OCI-LY3 (cell line): ENCODE measurements at regions not wholly inside any gene's neighbourhood (a gene's known extent, or its start where the extent isn't known, plus 50 kb on each side); places are given as distances from the start of the nearest gene placed in this dataset.

Experiments
- H2AFZ ChIP-seq: fragments of 200-600, 300-600 bp; shearing (Covaris generic); 2 replicates; pipeline ENCODE4 v1.6.0; 2014; ENCODE audit warnings: antibody characterized with exemption, low read depth, low read length
- H3K27ac ChIP-seq: fragments of 200-600, 300-600 bp; sonication (generic); 2 replicates; pipeline ENCODE4 v1.5.1; 2014; ENCODE audit warnings: mild to moderate bottlenecking, low read length, moderate library complexity, mixed read lengths
- H3K27me3 ChIP-seq: fragments of 200-600, 300-600 bp; sonication (generic); 2 replicates; pipeline ENCODE4 v1.6.1; 2014; ENCODE audit warnings: low read depth, low read length, mixed read lengths
- H3K36me3 ChIP-seq: fragments of 200-600, 300-600 bp; sonication (generic); replicated peaks from 2 replicates; pipeline ENCODE3; 2014; ENCODE audit warnings: low read depth, low read length, mixed read lengths
- H3K4me1 ChIP-seq: fragments of 300-600, 200-600 bp; sonication (generic); 2 replicates; pipeline ENCODE4 v1.6.1; 2014; ENCODE audit warnings: low read length, mixed read lengths
- H3K4me2 ChIP-seq: fragments of 200-600, 300-600 bp; sonication (generic); 2 replicates; pipeline ENCODE4 v1.6.1; 2014; ENCODE audit warnings: low read length, mixed read lengths
- H3K4me3 ChIP-seq: fragments of 300-600, 200-600 bp; sonication (generic); 2 replicates; pipeline ENCODE4 v1.5.1; 2014; ENCODE audit warnings: antibody characterized with exemption, mild to moderate bottlenecking, low read length, moderate library complexity
- H3K79me2 ChIP-seq: fragments of 300-600, 200-600 bp; shearing (Covaris generic); 2 replicates; pipeline ENCODE4 v1.6.1; 2014; ENCODE audit warnings: mild to moderate bottlenecking, low read length, mixed read lengths
- H3K9ac ChIP-seq: fragments of 300-600, 200-600 bp; shearing (Covaris generic); 2 replicates; pipeline ENCODE4 v1.6.0; 2014; ENCODE audit warnings: mild to moderate bottlenecking, low read length, moderate library complexity
- H3K9me3 ChIP-seq: fragments of 200-600, 300-600 bp; shearing (Covaris generic); 2 replicates; pipeline ENCODE4 v1.6.1; 2014; ENCODE audit warnings: low read length, mixed read lengths; ENCODE audit not compliant: insufficient read depth
- H4K20me1 ChIP-seq: fragments of 200-600, 300-600 bp; sonication (generic); 2 replicates; pipeline ENCODE4 v1.6.1; 2016; ENCODE audit warnings: low read length, mixed read lengths; ENCODE audit not compliant: insufficient read depth
- EZH2phosphoT487 ChIP-seq: fragments of 200-600 bp; shearing (Covaris generic); IDR thresholded peaks from 2 replicates; pipeline ENCODE4 v1.6.1; 2018; ENCODE audit warnings: antibody characterized with exemption, mixed run types, low read depth
- TF ChIP-seq, protein P1 (sequence below): fragments of 200-600, 300-600 bp; sonication (generic); IDR thresholded peaks from 2 replicates; pipeline ENCODE4 v1.5.1; 2014; ENCODE audit warnings: antibody characterized with exemption, low read length, low read depth

DNA sequence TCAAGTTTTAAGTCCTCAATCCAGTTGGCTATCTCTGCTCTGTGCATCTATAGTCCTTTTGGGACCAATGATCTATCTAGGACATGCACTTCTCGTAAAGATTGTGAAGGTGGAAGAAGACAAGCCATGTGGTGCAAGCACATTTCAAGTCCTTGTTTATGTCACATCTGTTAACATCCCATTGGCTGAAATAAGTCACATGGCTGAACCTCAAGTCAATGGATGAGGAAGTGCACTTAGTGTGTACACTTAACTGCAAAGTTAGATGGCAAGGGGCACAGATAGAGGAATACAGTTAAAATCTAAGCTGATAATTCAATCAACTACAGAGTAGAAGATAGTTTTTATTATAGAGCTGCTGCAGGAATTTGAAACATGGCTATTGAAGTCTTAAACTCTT lies 362.8 kb upstream of the TBX3 start:
- H3K9me3 ChIP-seq, result no peaks in the 10 kb centered on the region
- H3K4me1 ChIP-seq, result peaks cover 5% of the 10 kb centered on the region
- H3K27ac ChIP-seq, result no peak overlapping the region
- no peak overlapping the region for H3K4me3 ChIP-seq
- H3K79me2 ChIP-seq, result no peaks in the 10 kb centered on the region
- H4K20me1 ChIP-seq, result no peaks in the 10 kb centered on the region
- no peak overlapping the region for H3K9ac ChIP-seq
- no peaks in the 10 kb centered on the region for H3K36me3 ChIP-seq
- H2AFZ ChIP-seq, result no peak overlapping the region
- TF ChIP-seq EZH2phosphoT487, result no peak
- TF ChIP-seq, protein P1, sequence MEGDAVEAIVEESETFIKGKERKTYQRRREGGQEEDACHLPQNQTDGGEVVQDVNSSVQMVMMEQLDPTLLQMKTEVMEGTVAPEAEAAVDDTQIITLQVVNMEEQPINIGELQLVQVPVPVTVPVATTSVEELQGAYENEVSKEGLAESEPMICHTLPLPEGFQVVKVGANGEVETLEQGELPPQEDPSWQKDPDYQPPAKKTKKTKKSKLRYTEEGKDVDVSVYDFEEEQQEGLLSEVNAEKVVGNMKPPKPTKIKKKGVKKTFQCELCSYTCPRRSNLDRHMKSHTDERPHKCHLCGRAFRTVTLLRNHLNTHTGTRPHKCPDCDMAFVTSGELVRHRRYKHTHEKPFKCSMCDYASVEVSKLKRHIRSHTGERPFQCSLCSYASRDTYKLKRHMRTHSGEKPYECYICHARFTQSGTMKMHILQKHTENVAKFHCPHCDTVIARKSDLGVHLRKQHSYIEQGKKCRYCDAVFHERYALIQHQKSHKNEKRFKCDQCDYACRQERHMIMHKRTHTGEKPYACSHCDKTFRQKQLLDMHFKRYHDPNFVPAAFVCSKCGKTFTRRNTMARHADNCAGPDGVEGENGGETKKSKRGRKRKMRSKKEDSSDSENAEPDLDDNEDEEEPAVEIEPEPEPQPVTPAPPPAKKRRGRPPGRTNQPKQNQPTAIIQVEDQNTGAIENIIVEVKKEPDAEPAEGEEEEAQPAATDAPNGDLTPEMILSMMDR, result no peak
- 0 out of 2 replicates have a peak, but pooled peaks cover 15% of the 10 kb centered on the region for H3K27me3 ChIP-seq
- H3K4me2 ChIP-seq, result no peak overlapping the region

DNA sequence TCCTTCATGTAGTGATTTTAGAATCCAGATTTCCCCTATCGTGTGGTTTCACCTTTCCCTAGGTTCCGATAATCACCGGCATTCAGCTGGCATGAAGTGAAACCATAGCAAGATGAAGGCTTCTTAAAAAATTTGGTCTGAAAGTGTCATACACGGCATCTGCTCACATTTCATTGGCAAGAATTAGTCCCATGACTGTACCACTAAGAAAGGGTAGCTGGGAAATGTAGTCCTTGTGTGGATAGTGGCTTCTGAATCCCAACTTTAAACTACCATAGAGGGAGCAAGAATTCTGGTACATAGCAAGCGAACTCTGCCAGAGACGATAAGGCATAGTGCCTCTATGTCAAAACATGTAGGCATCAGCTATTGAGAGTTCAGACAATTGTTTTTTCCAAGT lies 360.1 kb upstream of the TBX3 start:
- Histone ChIP-seq H2AFZ (no peak overlapping the region; the same call in 1 of the 2 replicates), H3K27me3 (0 out of 2 replicates have a peak, but pooled peaks cover under 1% of the 10 kb centered on the region), H3K4me2 (peak overlapping the region; percentile 31; the same call in 1 of the 2 replicates), H3K27ac (no peak overlapping the region), H3K4me1 (peaks cover 5% of the 10 kb centered on the region), H4K20me1 (no peaks in the 10 kb centered on the region), H3K9me3 (no peaks in the 10 kb centered on the region), H3K36me3 (no peaks in the 10 kb centered on the region), H3K9ac (no peak overlapping the region), H3K79me2 (no peaks in the 10 kb centered on the region), H3K4me3 (no peak overlapping the region)
- TF ChIP-seq, protein P1, result no peak
- TF ChIP-seq EZH2phosphoT487, result no peak

GRCh38 chr12:115043079-115043478 lies 359.1 kb upstream of the TBX3 start:
- Histone ChIP-seq H3K4me3 (no peak overlapping the region), H3K27ac (no peak overlapping the region), H3K9me3 (no peaks in the 10 kb centered on the region), H3K79me2 (no peaks in the 10 kb centered on the region), H3K4me2 (no peak overlapping the region), H3K27me3 (no peaks in the 10 kb centered on the region), H3K9ac (no peak overlapping the region), H3K4me1 (peaks cover 5% of the 10 kb centered on the region), H4K20me1 (no peaks in the 10 kb centered on the region), H3K36me3 (no peaks in the 10 kb centered on the region), H2AFZ (no peak overlapping the region)
- TF ChIP-seq, protein P1, result no peak
- TF ChIP-seq EZH2phosphoT487, result no peak

DNA sequence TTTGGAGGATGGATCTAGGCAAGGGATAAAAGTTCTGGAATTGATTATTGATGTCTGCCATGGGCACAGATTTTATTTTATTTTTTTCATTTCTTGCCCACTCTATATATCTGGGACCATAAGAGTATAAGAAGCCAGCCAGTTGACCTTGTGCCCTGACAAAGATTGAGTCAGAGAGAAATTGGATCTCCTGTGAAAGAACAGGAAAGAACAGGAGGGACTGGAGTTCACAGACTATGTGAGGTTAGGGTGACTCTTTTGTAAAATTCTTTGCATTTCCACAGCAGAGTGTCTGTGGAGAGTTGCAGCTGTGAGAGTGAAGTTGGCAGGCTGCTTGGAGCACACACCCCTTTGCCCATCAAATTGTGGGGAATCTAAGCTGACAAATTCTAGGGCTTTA lies 358.4 kb upstream of the TBX3 start:
- H3K27me3 ChIP-seq, result no peaks in the 10 kb centered on the region
- H2AFZ ChIP-seq, result no peak overlapping the region
- H3K4me3 ChIP-seq, result no peak overlapping the region
- peaks cover 5% of the 10 kb centered on the region for H3K4me1 ChIP-seq
- no peaks in the 10 kb centered on the region for H4K20me1 ChIP-seq
- H3K4me2 ChIP-seq, result no peak overlapping the region
- H3K27ac ChIP-seq, result no peak overlapping the region
- TF ChIP-seq EZH2phosphoT487, result no peak
- TF ChIP-seq, protein P1, result no peak
- H3K9me3 ChIP-seq, result no peaks in the 10 kb centered on the region
- H3K36me3 ChIP-seq, result no peaks in the 10 kb centered on the region
- H3K9ac ChIP-seq, result no peak overlapping the region
- H3K79me2 ChIP-seq, result no peaks in the 10 kb centered on the region
